ACHN (cell line): ENCODE measurements at regions not wholly inside any gene's neighbourhood (a gene's known extent, or its start where the extent isn't known, plus 50 kb on each side); places are given as distances from the start of the nearest gene placed in this dataset.

Experiments used
- DNase-seq: peaks from one replicate; pipeline ENCODE4 v3.0.0-alpha.2; 2015
- in situ Hi-C: cut with HindIII; loops from 2 replicates; pipeline ENCODE4 v1.10.0; 2017; ENCODE audit warnings: low sequenced_read_pairs, low pct_ligation_motif_present, low pct_unique_long_range_greater_than_20kb

DNA sequence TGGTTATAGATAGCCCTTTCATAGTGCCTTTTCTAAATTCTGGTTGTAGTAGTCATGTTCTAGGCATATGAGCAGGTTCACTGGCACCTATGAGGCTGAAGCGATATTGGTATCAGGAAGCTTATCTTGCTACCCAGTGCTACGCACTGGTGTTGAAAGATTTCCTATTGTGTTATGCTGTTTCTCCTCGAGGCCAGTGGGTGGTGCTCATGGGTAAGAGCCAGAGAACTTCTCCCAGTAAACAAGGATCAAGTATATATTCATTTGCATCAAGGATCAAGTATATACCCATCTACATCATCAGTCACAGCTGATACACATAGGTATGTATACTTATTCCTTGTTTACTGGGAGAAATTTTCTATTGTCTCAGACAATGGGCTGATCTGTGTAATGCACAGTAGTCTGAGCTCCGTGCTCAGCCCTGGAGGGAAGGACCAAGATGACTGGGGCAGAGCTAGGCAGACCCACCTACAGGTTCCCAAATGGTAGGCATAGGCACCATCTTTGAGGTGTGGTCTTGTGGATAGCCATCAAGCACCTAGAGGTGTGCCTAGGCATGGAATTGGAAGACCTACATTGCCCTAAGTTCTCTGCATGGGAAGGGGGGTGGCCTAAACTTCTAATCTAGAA is 101.2 kb upstream of the GALNT13 start:
- DNase-seq, result peak; percentile 11
- in situ Hi-C loops, result no loop called here

DNA sequence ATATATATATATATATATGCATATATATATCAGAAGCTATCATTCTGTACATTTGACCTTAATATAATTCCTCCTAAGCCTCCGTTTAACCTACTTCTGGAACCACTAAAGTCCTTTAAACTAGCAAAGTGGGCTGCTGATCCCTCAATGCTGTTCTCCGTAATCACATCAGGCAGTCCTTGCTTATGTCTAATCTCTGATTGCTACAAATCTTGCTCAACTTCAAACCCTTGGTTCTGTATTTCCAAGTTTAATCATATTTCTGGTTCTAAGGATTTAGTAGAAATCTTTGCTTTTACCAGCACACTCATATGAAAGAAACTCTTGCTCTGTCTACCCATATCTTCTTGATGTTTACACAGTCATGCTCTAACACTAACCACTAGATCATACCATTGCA is 91.5 kb upstream of the GALNT13 start:
- in situ Hi-C loops, result no loop called here
- no peak for DNase-seq

DNA sequence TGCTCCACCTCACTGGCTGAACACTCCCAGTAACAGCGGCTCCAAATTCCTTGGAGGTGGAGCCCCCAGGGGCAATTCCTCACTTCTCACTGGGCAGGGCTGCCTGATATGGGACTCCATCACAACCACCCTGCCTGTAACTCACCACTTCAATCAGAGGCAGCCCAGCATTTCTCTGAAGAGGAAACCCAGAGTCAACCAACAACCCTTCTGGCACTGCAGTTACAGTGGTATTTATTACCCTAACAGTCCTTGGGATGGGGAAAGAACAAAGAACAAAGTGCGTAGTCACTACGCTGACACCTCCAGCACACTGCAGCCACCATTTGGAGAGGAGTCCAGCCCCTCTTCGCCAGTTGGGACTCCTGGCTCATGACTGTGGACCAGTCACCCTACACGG is 85.7 kb upstream of the GALNT13 start:
- DNase-seq, result no peak
- in situ Hi-C loops, result no loop called here

DNA sequence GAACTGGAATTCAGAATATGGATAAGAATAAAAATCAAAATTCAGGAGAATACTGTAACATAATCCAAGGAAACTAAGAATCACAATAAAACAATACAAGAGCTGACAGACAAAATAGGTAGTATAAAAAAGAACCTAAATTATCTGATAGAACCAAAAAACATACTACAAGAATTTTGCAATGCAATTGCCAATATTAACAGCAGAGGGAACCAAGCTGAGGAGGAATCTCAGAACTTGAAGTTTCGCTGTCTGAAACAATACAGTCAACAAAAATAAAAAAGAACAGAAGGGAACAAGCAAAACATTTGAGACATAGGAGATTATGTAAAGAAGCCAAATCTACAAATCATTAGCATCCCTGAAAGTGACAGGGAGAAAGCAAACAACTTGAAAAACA is 84.1 kb upstream of the GALNT13 start:
- DNase-seq, result no peak
- in situ Hi-C loops, result no loop called here

DNA sequence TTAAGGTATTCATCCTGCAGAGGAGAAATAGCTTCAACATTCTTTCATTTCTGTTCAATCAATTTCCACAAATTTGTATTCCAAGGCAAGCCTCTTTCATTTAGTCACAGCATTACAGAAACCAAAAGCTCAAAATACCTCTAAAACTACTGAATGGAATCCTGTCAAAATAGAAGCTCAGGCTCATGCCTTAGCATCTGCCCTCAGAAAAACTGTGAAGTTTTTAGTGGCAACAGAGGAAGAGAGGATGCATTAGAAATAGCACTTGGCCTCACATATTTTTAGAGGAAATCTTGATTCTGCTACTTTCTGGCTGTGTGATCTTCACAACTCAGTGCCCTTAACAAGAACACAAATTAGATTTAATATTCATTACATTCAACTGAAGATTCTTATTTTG is 69.1 kb upstream of the GALNT13 start:
- in situ Hi-C loops, result no loop called here
- DNase-seq, result no peak

DNA sequence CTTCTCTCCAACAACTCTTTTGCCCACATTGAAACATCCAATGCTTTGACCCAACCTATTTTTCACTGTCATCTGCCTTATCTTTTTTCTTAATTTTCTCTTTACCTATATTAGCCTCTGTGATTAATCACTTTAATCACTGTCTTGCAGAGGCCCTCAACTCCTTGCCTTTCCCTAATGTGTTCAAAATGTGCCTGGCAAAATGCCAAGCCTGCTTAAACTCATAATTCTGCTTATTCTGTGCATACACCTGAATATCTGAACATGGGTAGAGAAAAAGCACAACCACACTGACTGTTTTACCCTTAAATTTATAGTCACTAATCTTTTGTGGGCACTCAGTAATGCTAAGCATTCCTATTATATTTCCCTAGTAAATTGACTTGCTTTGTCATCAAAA is 63.0 kb upstream of the GALNT13 start:
- no peak for DNase-seq
- in situ Hi-C loops, result no loop called here

DNA sequence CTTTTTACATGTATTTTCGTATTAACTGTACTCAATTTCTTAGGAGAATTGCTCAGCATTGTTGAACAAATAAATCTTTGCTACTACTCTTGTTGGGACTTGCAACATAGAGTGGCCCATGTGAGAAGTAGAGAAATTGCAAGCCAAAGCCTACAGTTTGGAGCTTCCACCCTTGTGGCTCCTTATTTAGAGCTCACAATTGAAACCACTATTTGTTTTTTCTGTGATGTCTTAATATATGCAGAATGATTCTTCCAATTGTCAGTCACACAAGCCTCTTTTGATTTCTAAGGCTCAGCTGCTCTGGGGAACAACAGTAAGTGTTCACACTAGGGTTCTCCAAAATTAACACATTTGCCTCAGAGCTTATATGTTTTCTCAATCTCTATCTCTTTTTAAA is 60.2 kb upstream of the GALNT13 start:
- in situ Hi-C loops, result no loop called here
- DNase-seq, result no peak

DNA sequence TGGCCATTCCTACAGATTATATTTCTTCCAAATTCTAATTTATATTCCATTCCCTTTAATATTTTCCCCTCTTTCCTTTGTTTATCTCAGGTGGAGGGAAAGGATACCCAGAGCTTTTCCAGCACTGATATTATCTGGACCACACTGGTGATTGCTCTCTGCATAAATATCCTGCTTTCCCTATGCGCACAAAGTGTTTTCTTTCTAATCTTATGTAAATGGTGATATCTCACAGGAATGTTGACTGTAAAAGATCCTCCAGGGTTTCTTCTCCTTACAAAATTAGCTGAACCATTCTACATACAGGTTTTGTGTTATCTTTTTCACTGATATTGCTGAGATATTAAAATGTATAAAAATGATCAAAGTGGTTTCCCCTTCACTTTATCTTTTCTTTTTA is 59.1 kb upstream of the GALNT13 start:
- no peak for DNase-seq
- in situ Hi-C loops, result no loop called here

DNA sequence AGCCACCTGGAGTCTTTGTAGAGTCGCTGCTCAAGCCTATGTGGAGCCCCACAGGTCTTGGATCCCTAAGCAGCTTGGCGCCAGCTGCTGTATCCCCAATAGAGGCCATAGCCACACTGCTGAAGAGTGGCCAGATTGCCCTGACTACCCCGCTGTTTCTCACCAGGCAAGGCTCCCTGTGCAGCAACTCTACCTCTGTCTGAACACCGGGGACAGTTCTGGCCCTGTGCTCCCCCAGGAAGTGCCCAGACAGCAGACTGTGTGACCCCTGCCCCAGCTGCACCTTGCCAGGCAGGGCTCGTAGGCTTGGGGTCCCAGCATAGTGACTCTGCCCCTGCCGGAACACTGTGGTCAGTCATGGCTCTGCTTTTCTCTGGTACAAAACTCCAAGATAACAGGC is 53.5 kb upstream of the GALNT13 start:
- in situ Hi-C loops, result no loop called here
- no peak for DNase-seq

DNA sequence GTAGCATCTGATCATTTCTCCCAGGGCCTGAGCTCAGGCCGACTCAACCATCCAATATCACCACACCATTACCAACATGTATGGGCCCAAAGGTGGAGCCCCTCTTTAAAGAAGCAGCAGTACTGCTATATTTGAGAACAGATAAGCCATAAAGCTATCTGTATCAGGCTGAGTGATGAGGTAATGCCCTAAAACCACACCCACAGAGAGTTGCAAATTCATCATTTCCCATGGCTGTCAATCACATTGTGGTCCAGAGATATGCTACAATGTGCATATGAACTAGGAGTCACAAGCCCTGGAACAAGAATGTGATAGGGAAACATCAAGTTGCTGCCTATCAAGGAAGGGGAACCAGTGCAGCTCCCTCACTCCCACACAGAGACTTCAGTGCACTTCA is 52.6 kb upstream of the GALNT13 start:
- in situ Hi-C loops, result no loop called here
- DNase-seq, result no peak

DNA sequence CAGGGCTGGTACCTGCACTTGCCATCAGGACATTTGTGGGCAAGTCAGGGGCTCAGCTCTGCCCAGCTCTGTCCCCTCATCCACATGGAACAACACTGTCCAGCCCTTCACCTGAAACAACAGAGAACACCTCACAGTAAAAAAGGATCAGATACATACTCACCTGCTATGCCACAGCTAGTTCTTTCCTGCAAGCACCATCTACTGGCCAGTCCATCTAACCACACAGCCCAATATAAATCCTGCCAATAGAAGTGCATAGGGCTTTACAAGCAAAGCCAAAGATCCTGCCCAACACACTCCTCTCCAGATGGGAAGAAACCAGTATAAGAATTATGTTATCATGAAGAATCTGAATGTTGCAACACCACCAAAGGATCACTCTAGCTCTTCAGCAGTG is 52.2 kb upstream of the GALNT13 start:
- no peak for DNase-seq
- in situ Hi-C loops, result no loop called here
